GM21786 (cell line): ENCODE measurements at regions not wholly inside any gene's neighbourhood (a gene's known extent, or its start where the extent isn't known, plus 50 kb on each side); places are given as distances from the start of the nearest gene placed in this dataset.
A peak's percentile ranks its signal among the peaks of the same experiment; 100 is the strongest.

ENCODE experiments used
- ATAC-seq: cut with Tn5 transposase; IDR thresholded peaks from one replicate; pipeline ENCODE4 v1.9.1; 2021; ENCODE audit not compliant: unreplicated experiment

- ATAC-seq: no peak
These were observed 730.5 kb downstream of the INHBA start for GRCh38 chr7:40972426-40972825.

- no peak for ATAC-seq
These were observed 733.2 kb downstream of the INHBA start for GRCh38 chr7:40969641-40970040.

GRCh38 chr7:40966693-40967092, 736.2 kb downstream of the INHBA start:
- ATAC-seq: no peak

- ATAC-seq: peak; percentile 87
These were observed 737.1 kb downstream of the INHBA start for GRCh38 chr7:40965774-40966173.

- no peak for ATAC-seq
These were observed 737.9 kb downstream of the INHBA start for GRCh38 chr7:40965016-40965415.

- ATAC-seq: no peak
These were observed 738.3 kb downstream of the INHBA start for GRCh38 chr7:40964610-40965009.

GRCh38 chr7:40959955-40960354, 742.9 kb downstream of the INHBA start:
- ATAC-seq: no peak

- ATAC-seq: no peak
These were observed 754.7 kb downstream of the INHBA start for GRCh38 chr7:40948239-40948638.

GRCh38 chr7:40947566-40947965, 755.3 kb downstream of the INHBA start:
- no peak for ATAC-seq

GRCh38 chr7:40946549-40946948, 756.3 kb downstream of the INHBA start:
- no peak for ATAC-seq

- ATAC-seq: no peak
These were observed 757.1 kb downstream of the INHBA start for GRCh38 chr7:40945788-40946187.

- no peak for ATAC-seq
These were observed 757.8 kb downstream of the INHBA start for GRCh38 chr7:40944981-40945585.

GRCh38 chr7:40937879-40938278, 765.0 kb downstream of the INHBA start:
- no peak for ATAC-seq

- no peak for ATAC-seq
These were observed 767.5 kb downstream of the INHBA start for GRCh38 chr7:40935435-40935834.

- no peak for ATAC-seq
These were observed 779.3 kb downstream of the INHBA start for GRCh38 chr7:40923626-40924025.

- ATAC-seq: no peak
These were observed 780.6 kb downstream of the INHBA start for GRCh38 chr7:40922316-40922670.

GRCh38 chr7:40921589-40922315, 781.1 kb downstream of the INHBA start:
- ATAC-seq: no peak

GRCh38 chr7:40918701-40919271, 784.0 kb downstream of the SUGCT start:
- ATAC-seq: no peak

GRCh38 chr7:40916813-40917212, 782.0 kb downstream of the SUGCT start:
- ATAC-seq: no peak

GRCh38 chr7:40915071-40915470, 780.3 kb downstream of the SUGCT start:
- no peak for ATAC-seq
